Brain microvascular endothelial cell (primary cell): ENCODE measurements at regions not wholly inside any gene's neighbourhood (a gene's known extent, or its start where the extent isn't known, plus 50 kb on each side); places are given as distances from the start of the nearest gene placed in this dataset.

ENCODE experiments used
- DNase-seq: peaks from one replicate; pipeline ENCODE4 v3.0.0-alpha.2; 2020
- H3K27ac ChIP-seq: fragments of 250-450 bp; sonication (Bioruptor Pico); 2 replicates; pipeline ENCODE4 v1.5.1; 2020; ENCODE audit warnings: mild to moderate bottlenecking, moderate library complexity
- H3K27me3 ChIP-seq: fragments of 250-450 bp; sonication (Bioruptor Pico); replicated peaks from 2 replicates; pipeline ENCODE4 v1.5.1; 2020; ENCODE audit warnings: mild to moderate bottlenecking
- H3K36me3 ChIP-seq: fragments of 250-450 bp; sonication (Bioruptor Pico); replicated peaks from 2 replicates; pipeline ENCODE4 v1.5.1; 2020; ENCODE audit warnings: mild to moderate bottlenecking
- H3K4me3 ChIP-seq: 2 replicates; pipeline ENCODE4 v1.5.1; 2011; ENCODE audit warnings: low read depth, mild to moderate bottlenecking, control low read depth, low read length, moderate library complexity
- CTCF ChIP-seq: IDR thresholded peaks from 2 replicates; pipeline ENCODE4 v1.5.1; 2011; ENCODE audit warnings: low read depth, mild to moderate bottlenecking, moderate library complexity, low read length, control low read depth, inconsistent platforms; ENCODE audit errors: missing control alignments
- in situ Hi-C: cut with HindIII; loops from 2 replicates; pipeline ENCODE4 v1.10.0; 2017; ENCODE audit warnings: low sequenced_read_pairs, low pct_ligation_motif_present

DNA sequence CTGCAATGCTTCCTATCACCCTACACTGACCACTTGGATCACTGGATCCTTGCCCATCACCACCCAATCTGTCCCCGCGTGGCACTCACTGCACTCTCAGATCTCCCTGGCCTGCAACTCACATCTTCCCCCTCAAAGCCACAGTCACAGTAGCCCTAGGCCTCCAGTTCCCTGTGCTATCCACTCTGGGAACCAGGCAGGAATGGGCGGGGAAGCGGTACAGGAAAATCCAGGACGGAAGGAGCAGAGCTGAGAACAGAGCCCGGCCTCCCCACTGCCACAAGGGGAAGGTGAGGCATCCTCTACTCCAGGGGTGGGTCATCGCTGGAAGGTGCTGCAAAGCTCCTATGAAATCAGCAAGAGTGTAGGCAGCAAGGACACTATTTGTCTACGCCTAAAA, 102.6 kb downstream of the ESM1 start:
- TF ChIP-seq CTCF, result no peak
- H3K27me3 ChIP-seq, result peaks cover 10% of the 10 kb centered on the region
- in situ Hi-C loops, result no loop called here
- H3K4me3 ChIP-seq, result no peak overlapping the region
- DNase-seq, result no peak
- no peak overlapping the region for H3K27ac ChIP-seq
- no peaks in the 10 kb centered on the region for H3K36me3 ChIP-seq

GRCh38 chr5:54882101-54882500, 103.3 kb downstream of the ESM1 start:
- DNase-seq, result no peak
- Histone ChIP-seq H3K27me3 (peaks cover 10% of the 10 kb centered on the region), H3K36me3 (no peaks in the 10 kb centered on the region), H3K4me3 (no peak overlapping the region), H3K27ac (no peak overlapping the region)
- in situ Hi-C loops, result no loop called here
- TF ChIP-seq CTCF, result no peak

DNA sequence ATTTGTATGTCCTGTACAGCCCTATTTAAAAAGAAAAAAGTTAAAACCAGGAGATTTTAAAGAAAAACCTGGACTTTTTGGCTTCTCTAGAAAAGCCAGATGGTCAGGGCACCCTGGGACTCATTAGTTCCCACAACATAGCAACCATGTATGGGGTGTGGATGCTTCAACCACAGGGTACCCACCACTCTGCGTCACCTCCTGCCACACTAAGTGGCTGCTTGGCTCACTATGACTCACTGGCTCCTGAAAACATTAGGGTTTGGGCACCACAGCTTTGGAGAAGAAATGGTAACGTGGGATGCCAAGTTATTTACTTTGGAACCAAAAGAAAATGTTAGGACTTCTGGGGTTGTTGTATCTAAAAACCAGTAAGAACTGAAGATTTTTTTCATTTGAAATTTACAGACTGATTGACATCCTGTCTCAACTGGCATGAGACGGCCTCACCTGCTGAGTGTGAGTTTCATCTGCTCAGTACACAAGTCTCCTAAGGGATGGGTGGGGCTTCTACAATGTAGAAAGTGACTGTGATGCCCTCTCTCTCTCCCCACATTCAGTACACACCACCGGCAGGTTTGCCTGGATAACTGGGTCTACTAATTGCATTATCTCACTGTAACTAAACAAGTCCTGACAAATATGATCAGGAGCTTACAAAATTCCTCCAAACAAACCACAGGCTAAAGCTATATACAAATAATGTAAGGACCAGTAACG, 103.9 kb downstream of the ESM1 start:
- Histone ChIP-seq H3K27ac (no peak overlapping the region), H3K36me3 (no peaks in the 10 kb centered on the region), H3K27me3 (peaks cover 10% of the 10 kb centered on the region), H3K4me3 (no peak overlapping the region)
- in situ Hi-C loops, result no loop called here
- TF ChIP-seq CTCF, result no peak
- no peak for DNase-seq

GRCh38 chr5:54876976-54877375, 108.4 kb downstream of the ESM1 start:
- no peaks in the 10 kb centered on the region for H3K27me3 ChIP-seq
- no peaks in the 10 kb centered on the region for H3K36me3 ChIP-seq
- TF ChIP-seq CTCF, result no peak
- in situ Hi-C loops, result no loop called here
- DNase-seq, result no peak
- H3K4me3 ChIP-seq, result no peak overlapping the region
- H3K27ac ChIP-seq, result no peak overlapping the region

DNA sequence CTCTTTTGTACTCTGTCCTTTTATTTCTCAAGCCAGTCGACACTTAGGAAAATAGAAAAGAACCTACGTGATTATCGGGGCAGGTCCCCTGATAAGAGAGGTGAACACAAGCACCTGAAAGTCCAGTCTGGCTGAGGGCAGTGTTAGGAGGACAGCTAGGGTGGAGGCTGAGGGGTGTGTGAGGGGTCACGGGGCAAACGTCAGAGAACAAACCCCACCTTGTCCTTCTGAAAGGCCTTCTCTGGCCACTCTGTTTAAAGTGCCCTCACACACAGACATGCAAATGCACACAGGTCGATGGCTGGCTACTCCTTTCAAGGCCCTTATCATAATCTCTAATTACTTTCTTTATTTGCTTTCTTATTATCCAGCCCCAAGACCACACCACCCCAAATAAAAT, 108.8 kb downstream of the ESM1 start:
- in situ Hi-C loops, result no loop called here
- no peak for DNase-seq

More for the DNA sequence above, 108.8 kb downstream of the ESM1 start:
- no peak overlapping the region for H3K4me3 ChIP-seq
- no peak for TF ChIP-seq CTCF
- no peaks in the 10 kb centered on the region for H3K36me3 ChIP-seq
- H3K27ac ChIP-seq, result no peak overlapping the region
- no peaks in the 10 kb centered on the region for H3K27me3 ChIP-seq
